PC-9 (cell line): ENCODE measurements at regions not wholly inside any gene's neighbourhood (a gene's known extent, or its start where the extent isn't known, plus 50 kb on each side); places are given as distances from the start of the nearest gene placed in this dataset.

ENCODE experiments used
- BruUV-seq: library from RNA; stranded (reverse); fragments of 400-500 nt; replicated peaks from 2 replicates; lab custom pipeline; 2021; lab: Mats Ljungman, UMichigan
- CTCF ChIA-PET: fragments of 300-600 bp; sonication (Branson Sonifier 250); formaldehyde crosslinking; loops from one replicate; lab custom pipeline; 2022; ENCODE audit warnings: antibody characterized with exemption; lab: Charles Lee
- POLR2A ChIA-PET: fragments of 300-600 bp; sonication (Branson Sonifier 250); formaldehyde crosslinking; loops from one replicate; lab custom pipeline; 2022; ENCODE audit warnings: antibody characterized with exemption; ENCODE audit not compliant: unreplicated experiment; lab: Charles Lee
- DNase-seq, 2 experiments: peaks; one replicate each; pipeline versions ENCODE4 v3.0.0 to v3.0.0-alpha.2; 2015 to 2022; ENCODE audit warnings: mixed read lengths in 1 of 2
- H2AFZ ChIP-seq: fragments of 200-600 bp; sonication (generic); 2 replicates; pipeline ENCODE4 v1.8.1; 2017; ENCODE audit warnings: antibody characterized with exemption
- H3F3A ChIP-seq: fragments of 200-600 bp; sonication (generic); 2 replicates; pipeline ENCODE4 v1.8.1; 2017; ENCODE audit warnings: antibody characterized with exemption, mild to moderate bottlenecking, low read depth; ENCODE audit not compliant: insufficient read depth
- H3K27ac ChIP-seq: fragments of 200-600 bp; sonication (generic); 2 replicates; pipeline ENCODE4 v1.6.1; 2016; ENCODE audit warnings: mixed run types
- H3K27me3 ChIP-seq: fragments of 200-600 bp; sonication (generic); 2 replicates; pipeline ENCODE4 v1.6.1; 2016; ENCODE audit warnings: low read depth, mixed run types; ENCODE audit not compliant: insufficient read depth
- H3K36me3 ChIP-seq: fragments of 200-600 bp; sonication (generic); 2 replicates; pipeline ENCODE4 v1.6.1; 2016; ENCODE audit warnings: low read depth, mixed run types
- H3K4me1 ChIP-seq: fragments of 200-600 bp; sonication (generic); replicated peaks from 2 replicates; pipeline ENCODE4 v1.6.1; 2016; ENCODE audit warnings: mixed run types; ENCODE audit not compliant: insufficient read depth
- H3K4me2 ChIP-seq: fragments of 200-600 bp; sonication (generic); 2 replicates; pipeline ENCODE4 v1.6.1; 2017; ENCODE audit warnings: mixed run types
- H3K4me3 ChIP-seq: fragments of 200-600 bp; sonication (generic); 2 replicates; pipeline ENCODE4 v1.6.1; 2016; ENCODE audit warnings: mixed run types
- H3K79me2 ChIP-seq: fragments of 200-600 bp; sonication (generic); 2 replicates; pipeline ENCODE4 v1.6.1; 2017; ENCODE audit warnings: low read depth, mixed run types
- H3K9me2 ChIP-seq: fragments of 200-600 bp; sonication (generic); 2 replicates; pipeline ENCODE4 v1.8.1; 2017; ENCODE audit warnings: mild to moderate bottlenecking; ENCODE audit not compliant: insufficient read depth
- H3K9me3 ChIP-seq: fragments of 200-600 bp; sonication (generic); 2 replicates; pipeline ENCODE4 v1.8.1; 2016; ENCODE audit warnings: low read depth; ENCODE audit not compliant: insufficient read depth
- H4K20me1 ChIP-seq: fragments of 200-600 bp; sonication (generic); 2 replicates; pipeline ENCODE4 v1.8.1; 2017; ENCODE audit not compliant: insufficient read depth
- EZH2 ChIP-seq: fragments of 200-600 bp; sonication (generic); IDR thresholded peaks from 2 replicates; pipeline ENCODE4 v1.8.0; 2017; ENCODE audit warnings: antibody characterized with exemption, low read depth
- intact Hi-C: fragments of 100-400 bp; cut with micrococcal nuclease; formaldehyde crosslinking; loops from one replicate; pipeline ENCODE4 v1.10.0; 2022; ENCODE audit not compliant: unreplicated experiment
- TF ChIP-seq, protein P1 (sequence below): fragments of 200-600 bp; sonication (generic); conservative IDR thresholded peaks from 2 replicates; pipeline ENCODE4 v1.6.1; 2017; ENCODE audit warnings: mixed run types, antibody characterized with exemption, mild to moderate bottlenecking, moderate library complexity

DNA sequence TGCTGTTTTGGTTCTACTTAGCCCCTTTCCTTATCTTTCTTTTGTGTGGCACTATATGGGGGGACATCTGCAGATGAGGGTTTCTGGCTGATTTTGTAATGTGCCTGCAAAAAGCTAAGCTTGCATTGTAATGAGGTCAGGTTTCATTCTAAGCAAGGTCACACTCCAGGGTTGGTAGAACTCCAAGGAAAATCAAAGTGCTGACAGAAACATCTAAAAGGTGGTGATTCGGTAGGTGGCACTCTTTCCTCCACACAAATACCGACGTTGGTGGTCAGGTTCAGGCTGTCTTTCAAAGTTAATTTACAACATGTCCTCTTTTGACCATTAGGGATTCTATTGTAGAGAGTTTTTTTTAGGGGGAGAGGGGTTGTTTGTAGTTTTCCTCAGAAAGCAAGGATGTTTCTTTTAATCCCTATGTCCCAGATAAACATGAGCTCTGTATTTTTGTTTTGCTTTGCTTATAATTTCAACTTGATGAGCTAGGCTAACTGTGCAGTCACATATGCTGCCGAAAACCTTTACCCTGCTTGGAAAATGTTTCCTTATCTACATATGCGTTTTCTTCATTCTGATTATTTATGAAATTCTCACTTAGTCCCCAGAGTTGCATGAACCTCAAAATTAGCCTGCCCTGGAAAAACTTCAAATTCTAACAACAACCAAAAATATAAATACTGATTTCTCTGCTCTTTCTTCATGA lies 434.2 kb downstream of the PPARGC1A start:
- no peak for TF ChIP-seq EZH2
- TF ChIP-seq, protein P1, sequence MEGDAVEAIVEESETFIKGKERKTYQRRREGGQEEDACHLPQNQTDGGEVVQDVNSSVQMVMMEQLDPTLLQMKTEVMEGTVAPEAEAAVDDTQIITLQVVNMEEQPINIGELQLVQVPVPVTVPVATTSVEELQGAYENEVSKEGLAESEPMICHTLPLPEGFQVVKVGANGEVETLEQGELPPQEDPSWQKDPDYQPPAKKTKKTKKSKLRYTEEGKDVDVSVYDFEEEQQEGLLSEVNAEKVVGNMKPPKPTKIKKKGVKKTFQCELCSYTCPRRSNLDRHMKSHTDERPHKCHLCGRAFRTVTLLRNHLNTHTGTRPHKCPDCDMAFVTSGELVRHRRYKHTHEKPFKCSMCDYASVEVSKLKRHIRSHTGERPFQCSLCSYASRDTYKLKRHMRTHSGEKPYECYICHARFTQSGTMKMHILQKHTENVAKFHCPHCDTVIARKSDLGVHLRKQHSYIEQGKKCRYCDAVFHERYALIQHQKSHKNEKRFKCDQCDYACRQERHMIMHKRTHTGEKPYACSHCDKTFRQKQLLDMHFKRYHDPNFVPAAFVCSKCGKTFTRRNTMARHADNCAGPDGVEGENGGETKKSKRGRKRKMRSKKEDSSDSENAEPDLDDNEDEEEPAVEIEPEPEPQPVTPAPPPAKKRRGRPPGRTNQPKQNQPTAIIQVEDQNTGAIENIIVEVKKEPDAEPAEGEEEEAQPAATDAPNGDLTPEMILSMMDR, result no peak
- H3K27ac ChIP-seq, result no peak overlapping the region
- DNase-seq, result no peak
- ChIA-PET POLR2A (interaction anchor here (0.7 kb wide), 1 partner anchor 11 kb away, joined by 6 read pairs; no protein-coding TSS in a partner anchor), CTCF (no interaction called here)
- no peaks in the 10 kb centered on the region for H3K9me3 ChIP-seq
- no peaks in the 10 kb centered on the region for H3K9me2 ChIP-seq
- H4K20me1 ChIP-seq, result no peaks in the 10 kb centered on the region
- H3K27me3 ChIP-seq, result no peaks in the 10 kb centered on the region
- H2AFZ ChIP-seq, result no peak overlapping the region
- H3K4me2 ChIP-seq, result no peak overlapping the region
- H3K4me1 ChIP-seq, result no peaks in the 10 kb centered on the region
- intact Hi-C loops, result no loop called here
- no TSS peak for BruUV-seq
- H3K79me2 ChIP-seq, result no peaks in the 10 kb centered on the region
- no peak overlapping the region for H3K4me3 ChIP-seq
- no peaks in the 10 kb centered on the region for H3K36me3 ChIP-seq
- H3F3A ChIP-seq, result no peaks in the 10 kb centered on the region

DNA sequence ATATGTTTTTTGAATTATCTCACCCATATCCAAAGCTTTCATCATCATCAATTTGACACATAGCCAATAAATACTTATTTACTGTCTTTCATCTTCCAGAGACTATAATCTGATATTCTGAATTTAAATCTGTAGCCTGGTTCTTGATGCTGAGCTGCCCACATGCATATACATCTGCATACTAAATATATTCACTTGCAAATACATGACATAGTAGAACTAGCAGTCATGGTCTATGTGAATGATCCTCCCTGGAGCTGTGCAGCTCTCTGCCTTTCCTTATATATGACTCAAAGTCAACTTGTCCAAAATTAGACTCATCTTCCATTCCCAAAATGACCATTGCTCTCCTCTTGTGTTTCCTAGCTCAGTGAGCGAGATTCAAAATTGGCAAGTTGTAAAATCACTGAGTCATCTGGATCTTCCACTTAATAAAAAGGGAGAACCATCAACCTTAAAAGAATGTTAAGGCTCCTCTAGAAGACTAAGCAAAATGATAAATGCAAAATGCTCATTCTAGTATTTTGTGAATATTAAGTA lies 448.2 kb downstream of the PPARGC1A start:
- no peak overlapping the region for H3K4me3 ChIP-seq
- POLR2A ChIA-PET, result no interaction called here
- H3K4me2 ChIP-seq, result no peak overlapping the region
- no peaks in the 10 kb centered on the region for H3K27me3 ChIP-seq
- H3K27ac ChIP-seq, result no peak overlapping the region
- no peaks in the 10 kb centered on the region for H4K20me1 ChIP-seq
- no peaks in the 10 kb centered on the region for H3K4me1 ChIP-seq
- H2AFZ ChIP-seq, result no peak overlapping the region
- DNase-seq, result no peak
- H3K9me3 ChIP-seq, result no peaks in the 10 kb centered on the region
- no peaks in the 10 kb centered on the region for H3K36me3 ChIP-seq
- no TSS peak for BruUV-seq
- CTCF ChIA-PET, result interaction anchor here (0.7 kb wide), 1 partner anchor 21 kb away, joined by 3 read pairs; no protein-coding TSS in a partner anchor
- H3F3A ChIP-seq, result no peaks in the 10 kb centered on the region
- TF ChIP-seq, protein P1, result no peak
- no peak for TF ChIP-seq EZH2
- H3K9me2 ChIP-seq, result no peaks in the 10 kb centered on the region
- no peaks in the 10 kb centered on the region for H3K79me2 ChIP-seq
- intact Hi-C loops, result no loop called here

DNA sequence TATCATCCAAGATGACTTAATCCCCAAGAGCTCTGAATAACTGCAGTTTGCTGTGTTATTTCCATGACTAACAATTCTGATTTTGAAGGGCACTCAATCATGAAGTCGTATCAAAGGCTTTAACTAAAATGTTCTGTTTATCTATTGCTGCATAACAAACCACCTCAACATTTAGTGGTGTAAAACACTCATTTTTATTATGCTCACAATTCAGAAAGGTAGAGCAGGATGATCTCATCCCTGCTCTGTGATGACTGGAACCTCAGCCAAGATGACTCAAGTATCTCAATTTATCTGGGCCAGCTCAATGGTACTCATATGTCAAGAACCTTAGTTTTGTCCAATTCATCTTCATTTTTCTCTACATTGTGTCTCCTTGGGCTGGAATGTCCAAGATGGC lies 451.1 kb downstream of the PPARGC1A start:
- no peak for DNase-seq
- Histone ChIP-seq H2AFZ (no peak overlapping the region), H4K20me1 (no peaks in the 10 kb centered on the region), H3K9me2 (no peaks in the 10 kb centered on the region), H3K79me2 (no peaks in the 10 kb centered on the region), H3K27ac (no peak overlapping the region), H3K9me3 (no peaks in the 10 kb centered on the region), H3K36me3 (no peaks in the 10 kb centered on the region), H3K27me3 (no peaks in the 10 kb centered on the region), H3K4me2 (no peak overlapping the region), H3F3A (no peaks in the 10 kb centered on the region), H3K4me1 (no peaks in the 10 kb centered on the region), H3K4me3 (no peak overlapping the region)
- POLR2A ChIA-PET, result interaction anchor here (0.6 kb wide), 1 partner anchor 363 kb away, joined by 8 read pairs; no protein-coding TSS in a partner anchor
- intact Hi-C loops, result no loop called here
- TF ChIP-seq EZH2, result no peak
- TF ChIP-seq, protein P1, result no peak
- CTCF ChIA-PET, result no interaction called here
- no TSS peak for BruUV-seq
